ENCODE measurements at regions not wholly inside any gene's neighbourhood (a gene's known extent, or its start where the extent isn't known, plus 50 kb on each side); places are given as distances from the start of the nearest gene placed in this dataset.

DNA sequence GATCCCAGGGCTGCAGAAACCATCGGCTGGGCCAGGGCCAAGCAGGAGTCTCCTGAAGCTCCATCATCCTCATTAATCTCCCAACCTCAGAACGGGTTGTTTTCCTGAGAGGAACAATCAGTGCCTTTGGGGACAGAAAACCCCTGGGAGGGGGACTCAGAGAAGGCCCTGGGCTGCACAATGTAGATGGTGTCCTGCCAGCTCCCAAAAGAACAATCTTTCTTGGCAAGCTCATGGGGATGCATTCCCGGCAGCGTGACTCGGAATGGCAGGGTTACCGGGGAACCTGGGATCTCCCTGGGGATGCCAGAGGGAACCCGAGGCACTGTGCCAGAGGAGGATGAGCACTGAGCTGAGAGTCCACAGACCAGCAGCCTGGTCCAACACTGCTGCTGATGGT, 72.1 kb upstream of the ATP2B2 start:
- H3K36me3 Mint-ChIP-seq (ENCODE audit: insufficient read depth): no peaks in the 10 kb centered on the region
- no peaks in the 10 kb centered on the region for H3K9me3 Mint-ChIP-seq (ENCODE audit: low read depth)
- H3K4me1 Mint-ChIP-seq (ENCODE audit: low read depth): peaks cover 3% of the 10 kb centered on the region
- TF ChIP-seq, protein P1, sequence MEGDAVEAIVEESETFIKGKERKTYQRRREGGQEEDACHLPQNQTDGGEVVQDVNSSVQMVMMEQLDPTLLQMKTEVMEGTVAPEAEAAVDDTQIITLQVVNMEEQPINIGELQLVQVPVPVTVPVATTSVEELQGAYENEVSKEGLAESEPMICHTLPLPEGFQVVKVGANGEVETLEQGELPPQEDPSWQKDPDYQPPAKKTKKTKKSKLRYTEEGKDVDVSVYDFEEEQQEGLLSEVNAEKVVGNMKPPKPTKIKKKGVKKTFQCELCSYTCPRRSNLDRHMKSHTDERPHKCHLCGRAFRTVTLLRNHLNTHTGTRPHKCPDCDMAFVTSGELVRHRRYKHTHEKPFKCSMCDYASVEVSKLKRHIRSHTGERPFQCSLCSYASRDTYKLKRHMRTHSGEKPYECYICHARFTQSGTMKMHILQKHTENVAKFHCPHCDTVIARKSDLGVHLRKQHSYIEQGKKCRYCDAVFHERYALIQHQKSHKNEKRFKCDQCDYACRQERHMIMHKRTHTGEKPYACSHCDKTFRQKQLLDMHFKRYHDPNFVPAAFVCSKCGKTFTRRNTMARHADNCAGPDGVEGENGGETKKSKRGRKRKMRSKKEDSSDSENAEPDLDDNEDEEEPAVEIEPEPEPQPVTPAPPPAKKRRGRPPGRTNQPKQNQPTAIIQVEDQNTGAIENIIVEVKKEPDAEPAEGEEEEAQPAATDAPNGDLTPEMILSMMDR (IDR thresholded peaks at IDR 0.05; ENCODE audit: unreplicated experiment): no peak
- H3K27ac Mint-ChIP-seq: no peak overlapping the region
- no peak for DNase-seq (ENCODE audit: low spot score, unreplicated experiment)
- peaks cover 11% of the 10 kb centered on the region for H3K27me3 Mint-ChIP-seq
- H3K4me3 Mint-ChIP-seq (ENCODE audit: low read depth): no peak overlapping the region

DNA sequence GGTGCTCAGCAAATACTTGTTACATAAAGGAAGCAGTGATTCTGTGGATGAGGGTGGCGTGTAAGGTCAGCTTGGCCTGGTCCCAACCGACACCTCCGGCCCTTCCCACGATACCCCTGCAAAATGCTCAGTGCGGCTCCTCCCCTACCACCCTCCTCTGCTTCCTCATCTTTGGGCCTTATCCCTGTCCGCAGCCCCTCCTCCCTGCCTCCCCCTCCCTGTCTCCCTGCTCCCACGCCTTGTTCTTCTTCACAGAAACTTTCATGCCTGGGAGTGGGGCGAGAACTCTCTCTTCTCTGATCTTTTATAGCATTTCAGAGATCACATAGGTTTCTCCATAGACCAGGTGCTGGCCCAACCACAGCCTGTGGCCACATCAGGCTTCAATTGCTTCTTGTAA, 75.0 kb upstream of the ATP2B2 start:
- H3K27ac Mint-ChIP-seq: no peak overlapping the region
- H3K36me3 Mint-ChIP-seq (ENCODE audit: insufficient read depth): no peaks in the 10 kb centered on the region
- H3K27me3 Mint-ChIP-seq: peaks cover 23% of the 10 kb centered on the region
- TF ChIP-seq, protein P1 (IDR thresholded peaks at IDR 0.05; ENCODE audit: unreplicated experiment): no peak
- H3K9me3 Mint-ChIP-seq (ENCODE audit: low read depth): no peaks in the 10 kb centered on the region
- peaks cover 2% of the 10 kb centered on the region for H3K4me1 Mint-ChIP-seq (ENCODE audit: low read depth)
- no peak overlapping the region for H3K4me3 Mint-ChIP-seq (ENCODE audit: low read depth)
- no peak for DNase-seq (ENCODE audit: low spot score, unreplicated experiment)

DNA sequence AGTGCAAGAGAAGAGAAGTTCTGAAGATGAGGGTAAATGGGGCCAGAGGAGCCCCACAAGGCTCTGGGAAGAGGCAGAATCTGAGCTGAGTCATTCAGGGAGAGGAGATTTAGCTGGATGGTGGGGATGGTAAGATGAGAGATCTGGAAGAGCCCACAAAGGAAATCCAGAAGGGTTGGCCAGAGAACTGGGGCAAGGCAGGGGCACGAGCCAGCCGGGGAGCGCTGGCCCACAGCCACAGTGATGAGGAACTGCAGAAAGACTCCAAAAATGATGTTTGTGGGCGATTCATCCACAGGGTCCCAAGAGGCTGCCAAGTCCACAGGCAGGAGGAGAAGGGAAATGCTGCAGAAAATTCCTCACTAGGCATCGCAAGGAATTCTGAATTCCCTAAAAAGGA, 75.9 kb upstream of the ATP2B2 start:
- no peak for DNase-seq (ENCODE audit: low spot score, unreplicated experiment)
- no peaks in the 10 kb centered on the region for H3K9me3 Mint-ChIP-seq (ENCODE audit: low read depth)
- peaks cover 2% of the 10 kb centered on the region for H3K4me1 Mint-ChIP-seq (ENCODE audit: low read depth)
- H3K27me3 Mint-ChIP-seq: peaks cover 31% of the 10 kb centered on the region
- H3K36me3 Mint-ChIP-seq (ENCODE audit: insufficient read depth): no peaks in the 10 kb centered on the region
- no peak overlapping the region for H3K27ac Mint-ChIP-seq
- H3K4me3 Mint-ChIP-seq (ENCODE audit: low read depth): no peak overlapping the region
- TF ChIP-seq, protein P1 (IDR thresholded peaks at IDR 0.05; ENCODE audit: unreplicated experiment): no peak

DNA sequence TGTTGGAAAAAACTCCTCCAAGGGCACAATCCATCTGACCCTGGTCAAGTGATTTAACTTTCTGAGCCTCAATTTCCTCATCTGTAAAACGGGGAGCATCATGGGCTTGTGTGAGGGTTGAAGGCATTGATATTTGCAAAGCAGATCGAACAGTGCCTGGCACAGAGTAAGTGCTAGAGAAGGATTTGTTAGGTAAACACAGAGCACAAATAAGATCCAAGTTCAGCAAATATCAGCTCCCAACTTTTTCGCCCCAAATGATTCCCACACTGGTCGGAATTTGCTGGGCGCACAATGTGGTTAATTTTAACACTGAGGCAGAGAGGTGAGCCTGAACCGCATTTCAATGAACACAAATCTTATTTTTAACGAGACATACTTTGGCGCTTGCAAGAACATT, 76.3 kb upstream of the ATP2B2 start:
- H3K4me1 Mint-ChIP-seq (ENCODE audit: low read depth): peaks cover 2% of the 10 kb centered on the region
- no peak overlapping the region for H3K4me3 Mint-ChIP-seq (ENCODE audit: low read depth)
- H3K27me3 Mint-ChIP-seq: peaks cover 31% of the 10 kb centered on the region
- H3K36me3 Mint-ChIP-seq (ENCODE audit: insufficient read depth): no peaks in the 10 kb centered on the region
- DNase-seq (ENCODE audit: low spot score, unreplicated experiment): no peak
- no peaks in the 10 kb centered on the region for H3K9me3 Mint-ChIP-seq (ENCODE audit: low read depth)
- H3K27ac Mint-ChIP-seq: no peak overlapping the region
- TF ChIP-seq, protein P1 (IDR thresholded peaks at IDR 0.05; ENCODE audit: unreplicated experiment): no peak

DNA sequence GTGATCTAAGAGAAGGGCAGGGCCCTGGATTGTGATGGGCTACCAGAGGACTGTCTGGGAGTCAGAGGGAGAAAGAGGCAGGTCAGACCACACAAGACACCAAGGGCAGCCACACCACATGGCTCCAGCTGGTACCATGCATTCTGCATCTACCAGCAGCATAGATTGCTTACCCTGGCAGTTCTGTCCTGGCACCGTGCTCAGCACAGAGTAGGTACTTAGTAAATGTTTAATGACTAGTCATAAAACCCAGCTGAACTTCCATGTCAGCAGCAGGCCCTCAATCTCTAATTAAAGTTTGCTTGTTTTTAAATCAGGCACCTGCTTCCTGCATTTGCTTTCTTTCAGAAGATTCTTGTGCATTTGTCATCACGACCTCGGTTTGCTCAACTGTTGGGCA, 77.3 kb upstream of the ATP2B2 start:
- DNase-seq (ENCODE audit: low spot score, unreplicated experiment): no peak
- Mint-ChIP-seq H3K4me1 (ENCODE audit: low read depth) (peaks cover 2% of the 10 kb centered on the region), H3K27ac (no peak overlapping the region), H3K4me3 (ENCODE audit: low read depth) (no peak overlapping the region), H3K9me3 (ENCODE audit: low read depth) (no peaks in the 10 kb centered on the region), H3K27me3 (peaks cover 31% of the 10 kb centered on the region), H3K36me3 (ENCODE audit: insufficient read depth) (no peaks in the 10 kb centered on the region)
- TF ChIP-seq, protein P1 (IDR thresholded peaks at IDR 0.05; ENCODE audit: unreplicated experiment): no peak
